ENCODE measurements at regions not wholly inside any gene's neighbourhood (a gene's known extent, or its start where the extent isn't known, plus 50 kb on each side); places are given as distances from the start of the nearest gene placed in this dataset.

DNA sequence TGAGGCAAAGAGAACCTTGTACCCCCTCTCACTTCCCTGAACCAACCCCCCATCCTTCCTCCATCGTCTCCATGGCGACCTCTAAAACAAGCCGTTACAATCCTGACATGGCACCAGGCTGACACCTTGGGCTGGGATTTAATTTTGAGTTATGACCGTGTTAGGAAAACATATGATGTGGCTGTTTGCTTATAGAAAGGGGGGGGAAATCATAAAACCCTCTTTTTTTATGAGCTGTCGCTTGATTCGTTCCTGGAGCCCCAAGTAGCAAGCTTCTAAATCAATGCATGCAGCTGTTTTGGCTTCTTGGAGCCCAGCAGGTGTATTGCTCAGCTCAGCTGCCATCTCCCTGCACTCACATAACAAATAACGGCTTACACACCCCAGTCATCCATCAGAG lies 301.2 kb upstream of the SPAG17 start:
- no peaks in the 10 kb centered on the region for H3K27me3 ChIP-seq (ENCODE audit: insufficient read depth)
- DNase-seq (ENCODE audit: low spot score) (peak; percentile 11), ATAC-seq (peak; percentile 53)
- no peaks in the 10 kb centered on the region for H3F3A ChIP-seq (replicated peaks; ENCODE audit: low read depth)
- H3K27me3 Mint-ChIP-seq (ENCODE audit: insufficient read depth, low read depth, poor library complexity), result no peaks in the 10 kb centered on the region
- H3K36me3 ChIP-seq (ENCODE audit: insufficient read depth), result no peaks in the 10 kb centered on the region
- no peak overlapping the region; the same call in 2 of the 3 replicates for H3K4me3 Mint-ChIP-seq
- H3K4me3 ChIP-seq, result no peak overlapping the region
- 0 out of 3 replicates have a peak, but pooled peaks cover 4% of the 10 kb centered on the region for H3K36me3 Mint-ChIP-seq (ENCODE audit: low read depth)
- H4K20me1 ChIP-seq (replicated peaks; ENCODE audit: insufficient read depth), result no peaks in the 10 kb centered on the region
- TF ChIP-seq ZNF331 (CRISPR knock-in tag; IDR thresholded peaks at IDR 0.05; ENCODE audit: low read depth), result no peak
- TF ChIP-seq EZH2phosphoT487 (IDR thresholded peaks at IDR 0.05; ENCODE audit: unreplicated experiment), result no peak
- no peak overlapping the region for H2AFZ ChIP-seq
- peaks cover 4% of the 10 kb centered on the region; the same call in 1 of the 3 replicates for H3K9me3 Mint-ChIP-seq
- H3K27ac ChIP-seq (ENCODE audit: low read depth), result no peak overlapping the region
- H3K9me2 ChIP-seq (ENCODE audit: insufficient read depth), result no peaks in the 10 kb centered on the region
- peaks cover 50% of the 10 kb centered on the region for H3K4me1 Mint-ChIP-seq
- peaks cover 42% of the 10 kb centered on the region for H3K4me1 ChIP-seq (ENCODE audit: insufficient read depth)
- H3K4me2 ChIP-seq, result 0 out of 2 replicates have a peak overlapping the region, but pooled peaks have one; percentile 41
- no peak overlapping the region; the same call in 1 of the 2 replicates for H3K27ac Mint-ChIP-seq
- H3K79me2 ChIP-seq (replicated peaks; ENCODE audit: insufficient read depth), result no peaks in the 10 kb centered on the region

DNA sequence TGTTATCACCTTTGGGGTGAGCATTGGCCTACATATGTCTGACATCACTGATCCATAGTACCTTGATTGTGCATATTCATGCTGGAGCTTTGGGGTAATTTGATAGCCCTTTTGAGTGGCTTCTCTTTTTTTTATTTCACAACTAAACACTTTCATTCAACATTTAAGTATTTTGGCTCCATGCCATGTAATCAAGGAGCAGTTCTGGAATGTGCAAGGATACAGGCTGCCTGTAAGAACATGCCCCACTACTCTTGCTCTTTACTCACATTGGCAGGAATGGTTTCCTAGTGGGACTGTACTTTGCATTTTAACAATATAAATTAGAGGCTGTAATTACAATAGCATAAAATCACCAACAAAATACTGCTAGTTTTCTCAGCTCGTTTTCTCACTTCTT lies 300.7 kb upstream of the SPAG17 start:
- no peaks in the 10 kb centered on the region for H3K27me3 ChIP-seq (ENCODE audit: insufficient read depth)
- no peaks in the 10 kb centered on the region for H3K79me2 ChIP-seq (replicated peaks; ENCODE audit: insufficient read depth)
- peaks cover 4% of the 10 kb centered on the region; the same call in 1 of the 3 replicates for H3K9me3 Mint-ChIP-seq
- 0 out of 3 replicates have a peak, but pooled peaks cover 4% of the 10 kb centered on the region for H3K36me3 Mint-ChIP-seq (ENCODE audit: low read depth)
- no peak overlapping the region for H3K27ac Mint-ChIP-seq
- no peaks in the 10 kb centered on the region for H3K36me3 ChIP-seq (ENCODE audit: insufficient read depth)
- no peak overlapping the region for H3K4me3 ChIP-seq
- H4K20me1 ChIP-seq (replicated peaks; ENCODE audit: insufficient read depth), result no peaks in the 10 kb centered on the region
- no peaks in the 10 kb centered on the region for H3K9me2 ChIP-seq (ENCODE audit: insufficient read depth)
- no peak for ATAC-seq
- H3K4me2 ChIP-seq, result 0 out of 2 replicates have a peak overlapping the region, but pooled peaks have one; percentile 41
- TF ChIP-seq STAT1 (IDR thresholded peaks at IDR 0.05; ENCODE audit: unreplicated experiment) (no peak), NANOG (IDR thresholded peaks at IDR 0.05; ENCODE audit: borderline replicate concordance) (no peak), EZH2phosphoT487 (IDR thresholded peaks at IDR 0.05; ENCODE audit: unreplicated experiment) (no peak)
- TF ChIP-seq, protein P1, sequence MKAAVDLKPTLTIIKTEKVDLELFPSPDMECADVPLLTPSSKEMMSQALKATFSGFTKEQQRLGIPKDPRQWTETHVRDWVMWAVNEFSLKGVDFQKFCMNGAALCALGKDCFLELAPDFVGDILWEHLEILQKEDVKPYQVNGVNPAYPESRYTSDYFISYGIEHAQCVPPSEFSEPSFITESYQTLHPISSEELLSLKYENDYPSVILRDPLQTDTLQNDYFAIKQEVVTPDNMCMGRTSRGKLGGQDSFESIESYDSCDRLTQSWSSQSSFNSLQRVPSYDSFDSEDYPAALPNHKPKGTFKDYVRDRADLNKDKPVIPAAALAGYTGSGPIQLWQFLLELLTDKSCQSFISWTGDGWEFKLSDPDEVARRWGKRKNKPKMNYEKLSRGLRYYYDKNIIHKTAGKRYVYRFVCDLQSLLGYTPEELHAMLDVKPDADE (IDR thresholded peaks at IDR 0.05), result no peak
- TF ChIP-seq, protein P2, sequence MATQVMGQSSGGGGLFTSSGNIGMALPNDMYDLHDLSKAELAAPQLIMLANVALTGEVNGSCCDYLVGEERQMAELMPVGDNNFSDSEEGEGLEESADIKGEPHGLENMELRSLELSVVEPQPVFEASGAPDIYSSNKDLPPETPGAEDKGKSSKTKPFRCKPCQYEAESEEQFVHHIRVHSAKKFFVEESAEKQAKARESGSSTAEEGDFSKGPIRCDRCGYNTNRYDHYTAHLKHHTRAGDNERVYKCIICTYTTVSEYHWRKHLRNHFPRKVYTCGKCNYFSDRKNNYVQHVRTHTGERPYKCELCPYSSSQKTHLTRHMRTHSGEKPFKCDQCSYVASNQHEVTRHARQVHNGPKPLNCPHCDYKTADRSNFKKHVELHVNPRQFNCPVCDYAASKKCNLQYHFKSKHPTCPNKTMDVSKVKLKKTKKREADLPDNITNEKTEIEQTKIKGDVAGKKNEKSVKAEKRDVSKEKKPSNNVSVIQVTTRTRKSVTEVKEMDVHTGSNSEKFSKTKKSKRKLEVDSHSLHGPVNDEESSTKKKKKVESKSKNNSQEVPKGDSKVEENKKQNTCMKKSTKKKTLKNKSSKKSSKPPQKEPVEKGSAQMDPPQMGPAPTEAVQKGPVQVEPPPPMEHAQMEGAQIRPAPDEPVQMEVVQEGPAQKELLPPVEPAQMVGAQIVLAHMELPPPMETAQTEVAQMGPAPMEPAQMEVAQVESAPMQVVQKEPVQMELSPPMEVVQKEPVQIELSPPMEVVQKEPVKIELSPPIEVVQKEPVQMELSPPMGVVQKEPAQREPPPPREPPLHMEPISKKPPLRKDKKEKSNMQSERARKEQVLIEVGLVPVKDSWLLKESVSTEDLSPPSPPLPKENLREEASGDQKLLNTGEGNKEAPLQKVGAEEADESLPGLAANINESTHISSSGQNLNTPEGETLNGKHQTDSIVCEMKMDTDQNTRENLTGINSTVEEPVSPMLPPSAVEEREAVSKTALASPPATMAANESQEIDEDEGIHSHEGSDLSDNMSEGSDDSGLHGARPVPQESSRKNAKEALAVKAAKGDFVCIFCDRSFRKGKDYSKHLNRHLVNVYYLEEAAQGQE (IDR thresholded peaks at IDR 0.05; ENCODE audit: unreplicated experiment), result no peak
- no peak overlapping the region for H3K27ac ChIP-seq (ENCODE audit: low read depth)
- DNase-seq (ENCODE audit: low spot score), result no peak
- no peaks in the 10 kb centered on the region for H3F3A ChIP-seq (replicated peaks; ENCODE audit: low read depth)
- no peaks in the 10 kb centered on the region for H3K27me3 Mint-ChIP-seq (ENCODE audit: insufficient read depth, low read depth, poor library complexity)
- peaks cover 42% of the 10 kb centered on the region for H3K4me1 ChIP-seq (ENCODE audit: insufficient read depth)
- peaks cover 50% of the 10 kb centered on the region for H3K4me1 Mint-ChIP-seq
- no peak overlapping the region for H2AFZ ChIP-seq
- H3K4me3 Mint-ChIP-seq, result no peak overlapping the region
